AG04450 (cell line): ENCODE measurements at regions not wholly inside any gene's neighbourhood (a gene's known extent, or its start where the extent isn't known, plus 50 kb on each side); places are given as distances from the start of the nearest gene placed in this dataset.
"Not testable (repeated sequence)": the region's sequence is repeated elsewhere in the genome, so short reads cannot be mapped to it uniquely, and the experiment has no call there.

Experiments
- CTCF ChIA-PET: fragments of 300-600, 350-600 bp; formaldehyde crosslinking; extraction: SDS; loops from one replicate; lab custom pipeline; 2022; ENCODE audit warnings: antibody characterized with exemption, inconsistent platforms; lab: Charles Lee
- POLR2A ChIA-PET: fragments of 350-600 bp; formaldehyde crosslinking; extraction: SDS; loops from one replicate; lab custom pipeline; 2021; ENCODE audit warnings: antibody characterized with exemption, inconsistent platforms; lab: Yijun Ruan, JAX
- DNase-seq: peaks from one replicate; pipeline ENCODE4 v3.0.0-alpha.2; 2011; ENCODE audit warnings: low read depth, low spot score
- H3K27ac ChIP-seq: one replicate; pipeline ENCODE4 v1.5.1; 2012; ENCODE audit warnings: low read depth, low read length, control low read depth
- H3K27me3 ChIP-seq: one replicate; pipeline ENCODE4 v1.6.0; 2012; ENCODE audit warnings: low read length; ENCODE audit not compliant: control insufficient read depth, insufficient read depth
- H3K4me3 ChIP-seq: 2 replicates; pipeline ENCODE4 v1.5.1; 2011; ENCODE audit warnings: mild to moderate bottlenecking, low read depth, low read length, control low read depth
- H3K9me3 ChIP-seq: 2 replicates; pipeline ENCODE4 v1.5.1; 2012; ENCODE audit warnings: low read length; ENCODE audit not compliant: control insufficient read depth, insufficient read depth
- TF ChIP-seq, protein P1 (sequence below): IDR thresholded peaks from 2 replicates; pipeline ENCODE4 v1.5.1; 2011; ENCODE audit warnings: low read depth, low read length, control low read depth, inconsistent platforms

DNA sequence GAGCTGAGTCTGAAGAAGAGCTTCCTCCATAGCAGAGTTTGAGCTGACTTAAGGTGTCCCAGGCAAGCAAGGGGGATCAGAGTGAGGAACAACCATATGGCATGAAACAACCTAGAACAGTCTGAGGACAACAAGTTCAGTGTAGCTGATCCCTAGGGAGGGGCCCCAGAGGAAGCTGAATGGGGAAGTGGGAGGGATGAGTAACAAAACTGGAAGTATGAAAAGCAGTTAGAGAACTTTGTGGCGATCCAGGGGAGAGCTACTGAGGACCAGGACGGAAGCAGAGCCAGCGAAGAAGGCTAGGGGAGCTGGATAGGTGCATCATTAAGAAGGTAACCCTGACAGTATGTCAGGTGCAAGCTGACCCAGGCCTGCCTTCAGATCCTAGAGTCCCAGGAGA lies 580.8 kb downstream of the BNC2 start:
- TF ChIP-seq, protein P1, sequence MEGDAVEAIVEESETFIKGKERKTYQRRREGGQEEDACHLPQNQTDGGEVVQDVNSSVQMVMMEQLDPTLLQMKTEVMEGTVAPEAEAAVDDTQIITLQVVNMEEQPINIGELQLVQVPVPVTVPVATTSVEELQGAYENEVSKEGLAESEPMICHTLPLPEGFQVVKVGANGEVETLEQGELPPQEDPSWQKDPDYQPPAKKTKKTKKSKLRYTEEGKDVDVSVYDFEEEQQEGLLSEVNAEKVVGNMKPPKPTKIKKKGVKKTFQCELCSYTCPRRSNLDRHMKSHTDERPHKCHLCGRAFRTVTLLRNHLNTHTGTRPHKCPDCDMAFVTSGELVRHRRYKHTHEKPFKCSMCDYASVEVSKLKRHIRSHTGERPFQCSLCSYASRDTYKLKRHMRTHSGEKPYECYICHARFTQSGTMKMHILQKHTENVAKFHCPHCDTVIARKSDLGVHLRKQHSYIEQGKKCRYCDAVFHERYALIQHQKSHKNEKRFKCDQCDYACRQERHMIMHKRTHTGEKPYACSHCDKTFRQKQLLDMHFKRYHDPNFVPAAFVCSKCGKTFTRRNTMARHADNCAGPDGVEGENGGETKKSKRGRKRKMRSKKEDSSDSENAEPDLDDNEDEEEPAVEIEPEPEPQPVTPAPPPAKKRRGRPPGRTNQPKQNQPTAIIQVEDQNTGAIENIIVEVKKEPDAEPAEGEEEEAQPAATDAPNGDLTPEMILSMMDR, result no peak
- no peak for DNase-seq
- Histone ChIP-seq H3K27me3 (peaks cover 4% of the 10 kb centered on the region), H3K27ac (no peak overlapping the region), H3K4me3 (no peak overlapping the region), H3K9me3 (peaks cover 5% of the 10 kb centered on the region)
- ChIA-PET CTCF (no interaction called here), POLR2A (no interaction called here)

DNA sequence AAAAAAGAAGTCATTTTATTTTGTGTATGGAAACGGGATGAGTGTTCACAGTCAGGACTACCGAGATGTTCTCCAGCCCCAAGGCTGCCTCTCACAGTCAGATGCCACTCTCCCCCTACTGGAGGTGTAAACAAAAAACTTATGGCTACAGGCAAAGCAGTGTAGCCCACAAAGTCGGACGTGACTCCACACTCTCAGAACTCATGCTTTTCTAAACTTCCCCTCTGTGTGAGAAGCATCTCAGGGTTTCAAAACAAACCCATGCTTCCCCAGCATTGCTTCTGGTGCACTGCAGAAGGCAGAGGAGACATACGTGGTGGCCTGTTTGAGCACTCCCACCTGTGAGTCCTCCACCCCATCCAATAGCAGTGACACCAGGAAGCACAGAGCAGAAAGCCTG lies 580.3 kb downstream of the BNC2 start:
- Histone ChIP-seq H3K4me3 (no peak overlapping the region), H3K27ac (no peak overlapping the region), H3K9me3 (peaks cover 2% of the 10 kb centered on the region), H3K27me3 (peaks cover 2% of the 10 kb centered on the region)
- no peak for DNase-seq
- CTCF ChIA-PET, result no interaction called here
- POLR2A ChIA-PET, result no interaction called here
- TF ChIP-seq, protein P1, result no peak

DNA sequence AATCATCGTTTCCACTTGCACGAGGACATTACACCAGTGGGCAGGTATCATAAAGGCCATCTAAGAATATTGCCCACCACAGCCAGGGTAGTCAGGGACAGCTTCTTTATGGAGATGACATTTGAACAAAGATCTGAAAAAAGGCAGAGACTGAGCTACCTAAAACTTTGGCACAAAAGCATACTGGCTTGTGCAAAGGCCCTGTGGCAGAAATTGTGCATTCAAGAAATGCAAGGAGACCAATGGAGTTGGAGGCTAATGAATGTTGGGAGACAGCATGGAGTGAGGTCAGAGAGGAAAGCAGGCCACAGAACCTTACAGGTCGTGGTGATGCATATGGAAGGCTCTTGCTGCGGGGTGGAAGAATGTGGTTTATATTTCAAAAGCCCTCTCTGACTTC lies 578.5 kb downstream of the BNC2 start:
- H3K27ac ChIP-seq, result no peak overlapping the region
- no peak overlapping the region for H3K4me3 ChIP-seq
- POLR2A ChIA-PET, result no interaction called here
- no peaks in the 10 kb centered on the region for H3K9me3 ChIP-seq
- TF ChIP-seq, protein P1, result no peak
- H3K27me3 ChIP-seq, result no peaks in the 10 kb centered on the region
- CTCF ChIA-PET, result no interaction called here
- DNase-seq, result no peak

DNA sequence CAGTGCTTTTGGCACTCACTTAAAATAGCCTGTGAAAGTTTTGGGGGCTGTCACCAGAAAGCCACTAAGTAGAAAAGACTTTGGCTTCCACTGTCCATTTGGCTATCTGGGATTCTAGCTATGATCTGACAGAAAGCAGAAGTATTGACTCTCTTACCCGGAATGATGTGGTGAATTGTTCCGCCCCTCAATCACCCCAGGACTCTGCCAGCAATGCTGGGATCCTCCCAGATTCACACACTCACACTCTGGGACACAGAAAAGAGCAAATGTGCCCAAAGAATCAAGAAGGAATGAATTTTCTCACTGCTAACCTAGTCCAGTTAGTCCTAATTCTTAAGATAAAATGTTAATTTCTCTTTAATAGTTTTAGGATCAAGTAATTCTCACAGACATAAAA lies 576.9 kb downstream of the BNC2 start:
- TF ChIP-seq, protein P1, result no peak
- no peak overlapping the region for H3K4me3 ChIP-seq
- ChIA-PET POLR2A (no interaction called here), CTCF (no interaction called here)
- no peak overlapping the region for H3K27ac ChIP-seq
- H3K27me3 ChIP-seq, result no peaks in the 10 kb centered on the region
- no peak for DNase-seq
- H3K9me3 ChIP-seq, result no peaks in the 10 kb centered on the region

DNA sequence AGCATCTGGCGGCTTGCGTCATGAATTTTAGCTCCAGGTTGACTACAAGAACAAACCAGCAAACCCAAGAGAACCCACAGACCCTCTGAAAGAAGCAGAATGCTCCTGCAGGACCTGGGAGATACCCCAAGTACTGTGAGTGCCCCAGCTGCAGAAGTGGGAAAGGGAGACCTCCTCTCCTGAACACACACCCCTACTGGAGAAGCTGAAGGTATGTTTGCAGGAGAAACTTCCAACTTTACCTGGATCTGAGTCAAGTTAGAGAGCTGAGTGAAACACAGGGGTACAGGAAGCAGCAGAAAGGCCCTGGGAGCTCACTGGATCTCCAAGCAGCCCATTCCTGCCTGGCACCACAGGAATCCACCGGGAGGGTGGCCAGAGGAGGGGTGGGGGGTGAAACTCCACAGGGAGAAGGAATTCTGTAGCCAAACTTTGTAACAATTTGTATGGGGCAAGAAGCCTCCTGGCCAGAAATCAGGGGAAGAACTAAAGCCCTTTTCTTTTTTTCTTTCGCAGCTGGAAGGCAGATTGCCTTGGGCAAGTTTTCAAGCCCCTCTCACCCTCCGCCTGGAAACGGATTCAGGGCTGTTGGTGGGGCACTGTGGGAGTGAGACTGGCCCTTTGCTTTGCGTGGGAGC lies 576.2 kb downstream of the BNC2 start:
- Histone ChIP-seq H3K4me3 (no peak overlapping the region), H3K27me3 (no peaks in the 10 kb centered on the region), H3K27ac (no peak overlapping the region), H3K9me3 (no peaks in the 10 kb centered on the region)
- CTCF ChIA-PET, result no interaction called here
- DNase-seq, result no peak
- POLR2A ChIA-PET, result no interaction called here
- TF ChIP-seq, protein P1, result no peak

DNA sequence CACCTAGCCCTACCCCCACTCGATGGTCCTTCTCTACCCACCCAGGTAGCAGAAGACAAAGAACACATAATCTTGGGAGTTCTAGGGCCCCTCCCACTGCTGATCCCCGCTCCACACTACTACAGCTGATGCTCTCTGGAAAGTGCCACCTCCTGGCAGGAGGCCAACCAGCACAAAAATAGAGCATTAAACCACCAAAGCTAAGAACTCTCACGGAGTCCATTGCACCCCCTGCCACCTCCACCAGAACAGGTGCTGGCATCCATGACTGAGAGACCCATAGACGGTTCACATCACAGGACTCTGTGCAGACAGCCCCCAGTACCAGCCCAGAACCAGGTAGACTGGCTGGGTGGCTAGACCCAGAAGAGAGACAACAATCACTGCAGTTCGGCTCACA lies 575.5 kb downstream of the BNC2 start:
- DNase-seq, H3K27me3 ChIP-seq, H3K4me3 ChIP-seq, H3K27ac ChIP-seq, POLR2A ChIA-PET, H3K9me3 ChIP-seq, CTCF ChIA-PET: not testable (repeated sequence)

DNA sequence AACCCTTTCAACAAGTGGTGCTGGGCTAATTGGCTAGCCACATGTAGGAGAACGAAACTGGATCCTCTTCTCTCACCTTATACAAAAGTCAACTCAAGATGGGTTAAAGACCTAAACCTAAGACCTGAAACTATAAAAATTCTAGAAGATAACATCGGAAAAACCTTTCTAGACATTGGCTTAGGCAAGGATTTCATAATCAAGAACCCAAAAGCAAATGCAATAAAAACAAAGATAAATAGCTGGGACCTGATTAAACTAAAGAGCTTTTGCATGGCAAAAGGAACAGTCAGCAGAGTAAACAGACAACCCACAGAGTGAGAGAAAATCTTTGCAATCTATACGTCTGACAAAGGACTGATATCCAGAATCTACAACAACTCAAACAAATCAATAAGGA lies 571.1 kb downstream of the BNC2 start:
- CTCF ChIA-PET, result interaction anchor here (1.3 kb wide), 1 partner anchor 10 kb away, joined by 3 read pairs; no protein-coding TSS in a partner anchor
- H3K27ac ChIP-seq, DNase-seq, H3K27me3 ChIP-seq, H3K4me3 ChIP-seq, POLR2A ChIA-PET, H3K9me3 ChIP-seq: not testable (repeated sequence)
